CD4-positive, alpha-beta T cell (primary cell): ENCODE measurements at regions not wholly inside any gene's neighbourhood (a gene's known extent, or its start where the extent isn't known, plus 50 kb on each side); places are given as distances from the start of the nearest gene placed in this dataset.

ENCODE experiments used
- ATAC-seq: fragments of 200-7000 bp; cut with Tn5 transposase; one replicate; pipeline ENCODE4 v1.10.0; 2022; ENCODE audit warnings: mild to moderate bottlenecking; ENCODE audit not compliant: poor library complexity
- CTCF ChIA-PET: fragments of 350-600 bp; sonication (Branson Sonifier 250); formaldehyde crosslinking; loops from one replicate; lab custom pipeline; 2021; ENCODE audit warnings: antibody characterized with exemption, inconsistent platforms; lab: Charles Lee
- POLR2A ChIA-PET: fragments of 350-600 bp; sonication (Branson Sonifier 250); formaldehyde crosslinking; loops from one replicate; lab custom pipeline; 2021; ENCODE audit warnings: antibody characterized with exemption, inconsistent platforms; lab: Charles Lee
- DNase-seq, 14 experiments: peaks; one replicate each; pipeline ENCODE4 v3.0.0-alpha.2; 2013 to 2020; ENCODE audit warnings: mixed read lengths in 2 of 14
- H3K27ac ChIP-seq, 2 donors: one replicate each; pipeline versions ENCODE4 v1.5.1 to v1.7.0; 2013; ENCODE audit warnings: low read length in 2 of 2, low read depth in 1 of 2, mild to moderate bottlenecking in 1 of 2
- H3K27me3 ChIP-seq, 2 experiments: 1 replicate in 1 of 2; 2 replicates in 1 of 2; pipeline versions ENCODE4 v1.6.1 to v1.7.0; 2013; ENCODE audit warnings: low read length in 2 of 2, control low read depth in 1 of 2, mild to moderate bottlenecking in 1 of 2, moderate library complexity in 1 of 2; ENCODE audit not compliant: insufficient read depth in 2 of 2, control insufficient read depth in 1 of 2
- H3K36me3 ChIP-seq: one replicate; pipeline ENCODE4 v1.6.1; 2013; ENCODE audit warnings: low read length, control low read depth; ENCODE audit not compliant: insufficient read depth
- H3K4me1 ChIP-seq: one replicate; pipeline ENCODE4 v1.6.1; 2013; ENCODE audit warnings: low read length, control low read depth; ENCODE audit not compliant: insufficient read depth
- H3K4me3 ChIP-seq: one replicate; pipeline ENCODE4 v1.5.1; 2013; ENCODE audit warnings: mild to moderate bottlenecking, low read length, moderate library complexity
- H3K9me3 ChIP-seq, 2 experiments: 1 replicate in 1 of 2; 2 replicates in 1 of 2; pipeline versions ENCODE4 v1.6.1 to v1.7.0; 2013; ENCODE audit warnings: low read length in 2 of 2, mild to moderate bottlenecking in 2 of 2, control low read depth in 1 of 2, moderate library complexity in 1 of 2; ENCODE audit not compliant: control insufficient read depth in 1 of 2, insufficient read depth in 1 of 2
- H3K27ac Mint-ChIP-seq: one replicate; pipeline ENCODE4 v1.8.0; 2020; ENCODE audit warnings: mixed read lengths
- H3K27me3 Mint-ChIP-seq: one replicate; pipeline ENCODE4 v1.8.0; 2021; ENCODE audit warnings: mixed read lengths
- H3K36me3 Mint-ChIP-seq: one replicate; pipeline ENCODE4 v1.8.0; 2021; ENCODE audit warnings: low read depth, mixed read lengths
- H3K4me1 Mint-ChIP-seq: one replicate; pipeline ENCODE4 v1.8.0; 2021; ENCODE audit warnings: low read depth, mixed read lengths
- H3K4me3 Mint-ChIP-seq: one replicate; pipeline ENCODE4 v1.8.0; 2020; ENCODE audit warnings: mild to moderate bottlenecking, mixed read lengths
- H3K9me3 Mint-ChIP-seq: one replicate; pipeline ENCODE4 v1.8.0; 2020; ENCODE audit warnings: mixed read lengths
- intact Hi-C, 2 experiments: fragments of 100-400 bp; cut with DNase I in 1 of 2; cut with micrococcal nuclease in 1 of 2; formaldehyde crosslinking; loops; one replicate each; pipeline versions ENCODE4 v1.15.1 to v1.9.0; 2023 to 2025; cut with DNase I, micrococcal nuclease
- TF ChIP-seq, protein P1 (sequence below): fragments of 200-600 bp; IDR thresholded peaks from one replicate; pipeline ENCODE4 v1.8.0; 2022; ENCODE audit warnings: antibody characterized with exemption, mild to moderate bottlenecking

DNA sequence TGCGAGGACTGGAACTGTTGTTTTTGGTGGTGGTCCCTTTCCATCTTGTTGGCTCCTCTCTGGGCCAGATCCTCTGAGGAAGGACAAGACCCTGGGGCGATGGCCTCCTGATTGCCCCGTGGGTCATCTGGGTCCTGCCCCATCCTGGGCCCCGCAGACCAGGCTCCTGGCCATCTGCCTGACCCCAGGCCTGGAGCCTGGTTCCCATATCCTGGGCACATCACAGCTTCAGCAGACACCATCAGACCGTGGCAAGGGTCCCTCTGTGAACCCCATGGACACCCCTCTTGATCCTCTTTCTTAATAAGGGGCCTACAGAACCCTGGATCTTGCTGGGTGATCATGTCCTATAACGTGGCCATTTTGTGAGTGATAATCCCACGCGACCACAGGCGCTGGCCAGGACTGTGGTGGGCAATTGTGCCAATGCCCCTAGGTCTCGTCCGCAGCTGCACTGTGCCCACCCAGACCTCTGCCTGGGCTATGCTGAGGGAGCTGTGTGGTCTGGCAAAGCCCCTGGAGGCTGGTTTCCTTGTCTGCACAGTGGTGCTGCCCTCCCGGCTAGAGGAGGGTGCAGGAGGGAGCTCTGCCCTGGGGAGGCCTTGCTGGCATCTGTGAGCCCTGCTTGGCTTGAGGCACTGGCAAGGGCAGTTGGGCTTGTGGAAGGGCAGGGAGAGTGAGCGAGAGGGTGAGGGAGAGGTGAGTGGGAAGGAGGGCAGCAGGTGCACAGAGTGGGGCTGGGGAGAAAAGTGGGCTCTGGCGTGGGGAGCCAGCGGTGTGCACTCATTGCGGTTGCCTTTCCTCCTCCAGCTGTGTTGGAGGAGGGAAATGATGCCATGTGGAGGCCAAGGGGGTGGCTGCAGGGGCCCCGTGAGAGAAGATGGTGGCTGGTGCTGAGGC lies 53.1 kb upstream of the PRR23E start:
- peaks cover 28% of the 10 kb centered on the region for H3K27me3 Mint-ChIP-seq
- H3K27ac Mint-ChIP-seq: no peak overlapping the region
- DNase-seq: no peak
- Histone ChIP-seq H3K9me3 (peaks cover 0 to 13% of the 10 kb centered on the region in 2 experiments), H3K4me1 (peaks cover 3% of the 10 kb centered on the region), H3K27ac (no peak overlapping the region), H3K27me3 (peaks cover 5 to 17% of the 10 kb centered on the region in 2 experiments), H3K4me3 (no peak overlapping the region), H3K36me3 (no peaks in the 10 kb centered on the region)
- CTCF ChIA-PET: no interaction called here
- TF ChIP-seq, protein P1, sequence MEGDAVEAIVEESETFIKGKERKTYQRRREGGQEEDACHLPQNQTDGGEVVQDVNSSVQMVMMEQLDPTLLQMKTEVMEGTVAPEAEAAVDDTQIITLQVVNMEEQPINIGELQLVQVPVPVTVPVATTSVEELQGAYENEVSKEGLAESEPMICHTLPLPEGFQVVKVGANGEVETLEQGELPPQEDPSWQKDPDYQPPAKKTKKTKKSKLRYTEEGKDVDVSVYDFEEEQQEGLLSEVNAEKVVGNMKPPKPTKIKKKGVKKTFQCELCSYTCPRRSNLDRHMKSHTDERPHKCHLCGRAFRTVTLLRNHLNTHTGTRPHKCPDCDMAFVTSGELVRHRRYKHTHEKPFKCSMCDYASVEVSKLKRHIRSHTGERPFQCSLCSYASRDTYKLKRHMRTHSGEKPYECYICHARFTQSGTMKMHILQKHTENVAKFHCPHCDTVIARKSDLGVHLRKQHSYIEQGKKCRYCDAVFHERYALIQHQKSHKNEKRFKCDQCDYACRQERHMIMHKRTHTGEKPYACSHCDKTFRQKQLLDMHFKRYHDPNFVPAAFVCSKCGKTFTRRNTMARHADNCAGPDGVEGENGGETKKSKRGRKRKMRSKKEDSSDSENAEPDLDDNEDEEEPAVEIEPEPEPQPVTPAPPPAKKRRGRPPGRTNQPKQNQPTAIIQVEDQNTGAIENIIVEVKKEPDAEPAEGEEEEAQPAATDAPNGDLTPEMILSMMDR: no peak
- H3K4me1 Mint-ChIP-seq: no peaks in the 10 kb centered on the region
- POLR2A ChIA-PET: no interaction called here
- no peaks in the 10 kb centered on the region for H3K9me3 Mint-ChIP-seq
- ATAC-seq: no peak
- H3K4me3 Mint-ChIP-seq: no peak overlapping the region
- no peaks in the 10 kb centered on the region for H3K36me3 Mint-ChIP-seq
- intact Hi-C loops: no loop called here

DNA sequence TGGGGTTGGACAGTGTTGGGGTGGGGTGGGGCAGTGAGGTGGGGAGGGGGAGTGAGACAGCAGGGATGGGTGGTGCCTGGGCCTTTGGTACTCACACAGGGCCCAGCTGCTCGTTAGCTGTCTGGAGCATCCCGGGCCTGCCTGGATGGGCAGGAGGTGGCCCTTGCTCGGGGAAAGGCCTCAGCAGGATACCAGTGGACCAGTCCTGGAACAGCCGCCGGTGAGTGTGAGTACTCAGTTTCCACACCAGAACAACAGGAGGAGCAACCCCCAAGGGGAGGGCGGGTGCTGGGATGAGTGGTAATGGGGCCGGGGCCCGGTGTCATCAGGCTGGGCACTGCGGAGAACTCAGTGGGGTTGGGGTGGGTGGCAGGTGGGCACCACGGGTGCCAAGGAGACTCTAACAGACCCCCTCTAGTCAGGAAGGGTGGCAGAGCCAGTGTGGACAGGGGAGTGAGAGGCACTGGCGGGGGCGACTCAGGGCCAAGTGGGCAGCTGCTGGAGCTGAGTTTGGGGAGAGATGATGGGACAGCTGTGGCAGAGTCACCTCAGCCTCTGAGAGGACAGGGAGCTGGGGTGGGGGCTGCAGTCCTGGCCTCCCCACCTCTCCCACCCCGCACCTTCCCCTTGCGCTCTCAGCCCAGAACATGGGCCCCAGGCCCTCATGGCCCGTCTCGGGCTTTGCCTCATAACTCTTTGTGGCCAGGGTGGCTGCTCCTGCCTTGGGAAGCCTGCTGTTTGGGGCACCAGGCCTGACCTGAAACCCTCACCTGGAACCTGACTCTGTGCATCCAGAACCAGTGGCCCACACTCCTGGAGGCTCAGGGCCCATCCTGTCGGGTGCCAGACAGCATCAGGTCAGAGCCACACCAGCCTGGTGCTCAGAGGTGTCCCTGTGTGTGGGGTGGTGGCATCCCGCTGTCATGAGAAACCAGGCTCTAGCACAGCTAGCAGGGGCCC lies 52.1 kb upstream of the PRR23E start:
- Histone ChIP-seq H3K27me3 (peaks cover 5 to 11% of the 10 kb centered on the region in 2 experiments), H3K9me3 (peaks cover 0 to 13% of the 10 kb centered on the region in 2 experiments), H3K4me3 (no peak overlapping the region), H3K27ac (no peak overlapping the region), H3K4me1 (peaks cover under 1% of the 10 kb centered on the region), H3K36me3 (no peaks in the 10 kb centered on the region)
- no peaks in the 10 kb centered on the region for H3K4me1 Mint-ChIP-seq
- H3K27me3 Mint-ChIP-seq: peaks cover 24% of the 10 kb centered on the region
- H3K4me3 Mint-ChIP-seq: no peak overlapping the region
- no peaks in the 10 kb centered on the region for H3K9me3 Mint-ChIP-seq
- ChIA-PET POLR2A (no interaction called here), CTCF (no interaction called here)
- no peak for DNase-seq
- no peaks in the 10 kb centered on the region for H3K36me3 Mint-ChIP-seq
- intact Hi-C loops: no loop called here
- no peak overlapping the region for H3K27ac Mint-ChIP-seq
- TF ChIP-seq, protein P1: no peak
- no peak for ATAC-seq

GRCh38 chr3:127141921-127142730 lies 50.8 kb upstream of the PRR23E start:
- ATAC-seq (no peak), DNase-seq (no peak)
- Histone ChIP-seq H3K4me1 (no peaks in the 10 kb centered on the region), H3K4me3 (no peak overlapping the region), H3K27ac (no peak overlapping the region), H3K27me3 (peaks cover 0 to 3% of the 10 kb centered on the region in 2 experiments), H3K9me3 (peaks cover 0 to 8% of the 10 kb centered on the region in 2 experiments), H3K36me3 (no peaks in the 10 kb centered on the region)
- Mint-ChIP-seq H3K4me3 (no peak overlapping the region), H3K27ac (no peak overlapping the region), H3K9me3 (no peaks in the 10 kb centered on the region), H3K27me3 (peaks cover 14% of the 10 kb centered on the region), H3K4me1 (no peaks in the 10 kb centered on the region), H3K36me3 (no peaks in the 10 kb centered on the region)
- TF ChIP-seq, protein P1: no peak
- intact Hi-C loops: no loop called here
- CTCF ChIA-PET: no interaction called here
- POLR2A ChIA-PET: no interaction called here
